ENCODE measurements at regions not wholly inside any gene's neighbourhood (a gene's known extent, or its start where the extent isn't known, plus 50 kb on each side); places are given as distances from the start of the nearest gene placed in this dataset.
"Not testable (repeated sequence)": the region's sequence is repeated elsewhere in the genome, so short reads cannot be mapped to it uniquely, and the experiment has no call there.

GRCh38 chr1:4121293-4121684 lies 221.2 kb upstream of the C1orf174 start:
- DNase-seq, result no peak

- no peak for DNase-seq
Measured at GRCh38 chr1:4121834-4122512, 221.9 kb upstream of the C1orf174 start.

GRCh38 chr1:4122513-4123160 lies 222.6 kb upstream of the C1orf174 start:
- DNase-seq, result no peak

- DNase-seq, result no peak
Measured at GRCh38 chr1:4124631-4125145, 224.6 kb upstream of the C1orf174 start.

- DNase-seq, result no peak
Measured at GRCh38 chr1:4126251-4126650, 226.2 kb upstream of the C1orf174 start.

- DNase-seq, result no peak
Measured at GRCh38 chr1:4126731-4127591, 226.9 kb upstream of the C1orf174 start.

GRCh38 chr1:4127592-4128140 lies 227.6 kb upstream of the C1orf174 start:
- no peak for DNase-seq

- DNase-seq, result no peak
Measured at GRCh38 chr1:4128616-4129015, 228.5 kb upstream of the C1orf174 start.

GRCh38 chr1:4129693-4130092 lies 229.6 kb upstream of the C1orf174 start:
- no peak for DNase-seq

GRCh38 chr1:4130096-4130495 lies 230.0 kb upstream of the C1orf174 start:
- no peak for DNase-seq

GRCh38 chr1:4131734-4132133 lies 231.7 kb upstream of the C1orf174 start:
- no peak for DNase-seq

GRCh38 chr1:4132352-4133296 lies 232.6 kb upstream of the C1orf174 start:
- DNase-seq, result no peak

- no peak for DNase-seq
Measured at GRCh38 chr1:4133297-4133938, 233.3 kb upstream of the C1orf174 start.

GRCh38 chr1:4133939-4134321 lies 233.9 kb upstream of the C1orf174 start:
- DNase-seq, result no peak

GRCh38 chr1:4135853-4136252 lies 235.8 kb upstream of the C1orf174 start:
- DNase-seq, result not testable (repeated sequence)

GRCh38 chr1:4137621-4138415 lies 237.7 kb upstream of the C1orf174 start:
- no peak for DNase-seq

- DNase-seq, result no peak
Measured at GRCh38 chr1:4139646-4140045, 239.6 kb upstream of the C1orf174 start.

GRCh38 chr1:4140241-4140640 lies 240.2 kb upstream of the C1orf174 start:
- DNase-seq, result no peak

- no peak for DNase-seq
Measured at GRCh38 chr1:4140821-4141220, 240.7 kb upstream of the C1orf174 start.

- DNase-seq, result no peak
Measured at GRCh38 chr1:4144349-4144971, 244.4 kb upstream of the C1orf174 start.

Measured in right kidney (tissue), 1 donor.